ENCODE measurements at regions not wholly inside any gene's neighbourhood (a gene's known extent, or its start where the extent isn't known, plus 50 kb on each side); places are given as distances from the start of the nearest gene placed in this dataset.

DNA sequence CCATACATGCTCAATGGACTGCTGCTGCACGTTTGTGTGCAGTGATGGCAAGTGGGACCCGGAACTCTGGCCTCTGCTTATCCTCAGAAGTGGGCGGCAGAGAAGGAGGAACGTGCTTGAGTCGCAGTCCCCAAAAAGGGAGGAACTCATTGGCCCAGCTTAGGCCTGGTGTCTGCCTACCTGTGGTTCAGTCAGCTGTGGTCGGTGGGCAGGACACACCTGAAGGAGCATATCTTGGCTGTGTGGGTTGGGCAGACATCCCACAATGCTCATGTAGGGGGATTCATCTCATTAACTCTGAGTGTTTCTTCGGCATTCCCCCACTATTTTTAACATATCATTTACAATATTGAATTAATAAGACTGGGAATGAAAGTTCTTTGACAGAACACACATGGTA lies 122.9 kb upstream of the IL12B start:
- no peak for DNase-seq (ENCODE audit: low spot score)

DNA sequence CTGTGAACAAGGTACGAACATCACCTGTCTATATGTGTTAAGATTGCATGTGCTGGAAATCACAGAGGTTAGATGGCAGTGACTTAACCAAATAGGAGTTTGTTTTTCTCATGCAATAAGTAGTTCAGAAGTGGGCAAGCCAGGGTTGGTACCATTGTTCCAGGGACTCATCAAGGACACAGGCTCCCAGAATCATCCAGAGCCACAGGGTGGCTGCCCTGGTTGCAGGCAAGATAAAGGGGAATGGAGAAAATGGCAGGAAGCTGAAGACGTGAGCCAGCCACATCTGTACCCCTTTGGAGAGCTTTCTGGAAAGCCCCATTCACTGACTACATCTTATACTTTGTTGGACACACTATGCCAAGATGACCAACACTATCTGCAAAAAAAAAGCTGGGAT lies 126.0 kb upstream of the IL12B start:
- no peak for DNase-seq (ENCODE audit: low spot score)

DNA sequence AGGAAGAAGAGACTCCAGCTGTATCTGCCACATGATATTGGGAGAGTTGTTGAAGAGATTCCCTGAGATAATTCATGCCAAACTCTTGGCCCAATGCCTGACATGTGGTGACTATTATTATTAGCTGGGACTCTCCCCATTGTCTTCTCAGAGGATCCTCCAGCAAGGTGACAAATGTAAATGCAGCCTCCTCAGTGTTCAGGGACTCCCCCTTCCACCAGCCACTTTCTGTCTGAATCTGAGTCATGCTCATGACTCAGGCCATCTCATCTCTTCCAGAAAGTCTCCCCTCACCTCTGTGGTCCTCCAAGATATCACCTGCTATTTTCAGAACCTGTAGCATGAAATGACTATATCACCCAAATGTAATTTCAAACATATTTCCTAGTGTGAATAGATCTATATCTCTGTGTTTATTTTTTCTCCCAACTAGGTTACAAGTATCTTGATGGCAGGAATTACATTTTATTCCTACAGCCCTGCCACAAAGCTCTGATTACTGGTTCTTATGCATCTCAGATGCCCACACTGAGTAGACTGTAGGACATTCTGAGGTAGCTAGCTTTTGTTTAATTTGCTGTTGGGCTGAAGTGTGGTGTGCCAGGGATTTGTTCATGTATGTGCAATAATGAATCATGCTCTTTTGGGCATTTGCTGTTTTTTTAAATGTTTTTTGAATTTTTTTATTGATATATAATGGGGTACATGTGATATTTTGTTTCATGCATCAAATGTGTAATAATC lies 126.6 kb upstream of the IL12B start:
- no peak for DNase-seq (ENCODE audit: low spot score)

DNA sequence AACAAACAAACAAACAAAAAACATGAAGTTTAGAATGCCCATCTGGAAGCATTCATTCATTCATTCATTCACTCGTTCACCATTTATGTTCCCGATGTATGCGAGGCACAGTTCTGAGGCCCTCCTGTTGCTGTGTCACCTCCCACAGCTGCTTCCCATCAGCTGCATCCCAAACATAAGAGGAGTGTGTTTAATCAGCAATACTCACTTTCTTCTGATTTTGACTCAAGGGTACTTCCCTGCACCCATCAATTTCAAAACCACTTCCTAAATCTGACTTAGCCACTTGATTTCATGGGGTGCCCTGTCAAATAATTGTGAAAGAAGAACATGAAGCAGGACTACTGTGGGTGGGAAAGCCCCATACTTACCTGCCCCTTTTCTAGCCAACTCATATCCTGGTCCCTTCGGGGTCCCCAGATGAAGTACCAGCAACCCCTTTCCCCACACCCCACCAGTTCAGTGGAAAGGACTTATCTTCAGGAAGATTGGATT lies 128.0 kb upstream of the IL12B start:
- DNase-seq (ENCODE audit: low spot score): no peak

DNA sequence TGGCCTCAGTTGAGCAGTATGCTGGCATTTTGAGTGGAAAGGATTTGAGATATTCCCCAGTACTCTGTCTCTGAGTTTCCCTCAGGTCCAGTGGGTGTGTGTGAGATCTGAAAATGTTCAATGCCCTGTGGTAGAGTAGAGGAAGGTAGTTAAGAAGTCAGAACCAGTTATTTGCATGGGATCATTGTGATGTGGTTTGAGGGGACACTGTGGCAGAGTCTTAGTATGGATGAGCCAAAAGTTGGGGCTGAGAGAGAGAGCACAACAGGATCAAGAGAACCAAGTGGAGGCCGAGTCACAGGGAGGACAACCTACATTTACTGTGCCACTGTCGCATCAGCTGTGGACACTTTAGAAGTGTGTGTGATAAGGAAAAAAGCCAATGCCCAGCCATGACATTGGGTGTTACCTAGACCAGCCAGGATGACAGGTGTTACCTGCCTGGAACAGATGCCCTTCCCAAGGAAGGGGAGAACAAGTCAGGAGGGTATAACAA lies 128.9 kb upstream of the IL12B start:
- no peak for DNase-seq (ENCODE audit: low spot score)

DNA sequence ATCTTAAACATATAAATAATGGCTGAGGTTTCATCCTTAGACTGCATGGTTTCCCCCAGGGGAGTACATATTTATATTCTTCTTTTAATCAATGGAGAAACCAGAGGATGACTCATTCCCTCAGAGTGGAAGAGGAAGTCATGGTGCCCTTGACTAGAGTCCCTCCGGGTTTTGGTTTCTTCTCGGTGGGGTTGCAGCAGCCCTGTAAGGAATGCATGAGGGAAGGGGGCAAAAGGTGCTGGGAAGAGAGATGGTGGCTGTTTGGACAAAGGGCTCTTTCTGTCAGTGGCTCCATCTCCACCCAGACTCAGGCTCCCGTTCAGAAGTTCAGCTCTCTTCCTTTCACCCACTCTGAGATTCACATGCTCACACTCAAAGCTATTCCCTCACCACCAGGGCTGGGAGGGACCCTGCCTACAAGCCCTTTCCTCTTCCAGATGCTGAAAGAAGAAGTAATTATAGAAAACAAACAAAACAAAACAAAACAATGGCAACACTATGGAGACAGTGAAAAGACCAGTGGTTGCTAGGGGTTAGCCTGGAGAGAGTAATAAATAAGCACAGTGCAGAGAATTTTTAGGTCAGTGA lies 129.8 kb upstream of the IL12B start:
- no peak for DNase-seq (ENCODE audit: low spot score)

DNA sequence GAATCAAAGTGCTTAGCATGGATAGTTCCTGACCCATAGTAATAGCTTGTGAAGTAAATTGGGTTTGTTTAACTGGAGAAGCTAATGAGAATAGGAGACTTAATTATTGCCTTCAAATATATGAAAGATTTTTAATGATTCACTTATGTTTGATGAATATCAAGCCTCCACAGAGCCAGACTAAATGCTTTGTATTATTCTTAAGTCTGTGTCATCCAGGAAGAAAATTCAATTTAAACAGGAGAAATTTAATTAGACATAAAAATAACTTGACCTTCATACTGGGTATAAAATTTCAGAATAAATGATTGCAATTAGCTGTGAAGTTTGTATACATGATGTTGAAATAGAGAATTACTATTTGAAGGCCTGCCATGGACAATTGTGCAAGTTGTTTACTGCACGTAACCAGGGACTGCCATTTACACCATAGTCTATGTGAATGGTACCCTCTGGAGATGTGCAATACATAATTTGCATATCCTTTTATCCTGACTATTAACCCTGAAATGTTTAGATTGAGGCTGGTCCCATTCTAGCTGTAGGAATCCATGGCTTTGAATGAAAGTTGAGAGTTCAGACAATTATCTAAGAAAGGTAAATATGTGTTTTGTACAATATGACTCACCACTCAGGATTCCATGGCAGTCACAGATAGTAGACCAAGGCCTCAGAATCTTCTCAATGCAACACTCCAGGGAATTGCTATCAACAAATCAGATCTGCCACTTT lies 133.5 kb upstream of the IL12B start:
- DNase-seq (ENCODE audit: low spot score): no peak

DNA sequence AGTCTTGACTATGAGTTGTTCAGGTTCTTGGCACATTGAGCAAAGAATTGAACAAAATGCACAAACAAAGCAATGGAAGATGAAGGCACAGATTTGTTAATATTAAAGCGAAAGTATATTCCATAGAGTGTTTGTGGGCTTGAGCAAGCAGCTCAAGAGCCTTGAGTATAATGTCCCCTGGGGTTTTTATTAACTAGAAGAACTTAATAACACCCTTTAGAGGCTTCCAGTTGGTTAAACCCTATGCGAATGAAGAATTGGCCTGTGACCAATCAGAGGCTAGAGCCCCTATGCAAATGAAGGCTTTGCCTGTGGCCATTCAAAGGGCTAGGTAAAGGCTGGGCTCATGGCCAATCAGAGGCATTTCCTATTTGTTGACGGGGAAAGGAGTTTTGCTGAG lies 135.3 kb upstream of the IL12B start:
- DNase-seq (ENCODE audit: low spot score): no peak

DNA sequence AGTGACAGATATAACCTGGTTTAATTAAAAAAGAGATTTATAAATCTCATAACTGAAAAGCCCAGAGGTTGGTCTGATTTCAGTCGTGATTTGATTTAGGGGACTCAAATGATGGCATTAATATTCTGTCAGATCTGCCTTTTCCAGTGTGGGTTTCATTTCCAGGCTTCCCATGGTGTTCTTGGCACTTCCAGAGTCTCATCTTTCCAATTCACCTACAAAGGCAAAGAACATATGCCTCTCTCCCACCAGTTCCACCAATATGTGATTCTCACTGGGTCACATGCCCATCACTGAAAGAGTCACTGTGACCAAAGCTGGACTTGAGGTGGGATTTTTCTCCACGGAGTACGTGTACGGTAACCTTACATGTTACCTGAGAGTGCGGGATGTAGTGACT lies 137.4 kb upstream of the IL12B start:
- no peak for DNase-seq (ENCODE audit: low spot score)

DNA sequence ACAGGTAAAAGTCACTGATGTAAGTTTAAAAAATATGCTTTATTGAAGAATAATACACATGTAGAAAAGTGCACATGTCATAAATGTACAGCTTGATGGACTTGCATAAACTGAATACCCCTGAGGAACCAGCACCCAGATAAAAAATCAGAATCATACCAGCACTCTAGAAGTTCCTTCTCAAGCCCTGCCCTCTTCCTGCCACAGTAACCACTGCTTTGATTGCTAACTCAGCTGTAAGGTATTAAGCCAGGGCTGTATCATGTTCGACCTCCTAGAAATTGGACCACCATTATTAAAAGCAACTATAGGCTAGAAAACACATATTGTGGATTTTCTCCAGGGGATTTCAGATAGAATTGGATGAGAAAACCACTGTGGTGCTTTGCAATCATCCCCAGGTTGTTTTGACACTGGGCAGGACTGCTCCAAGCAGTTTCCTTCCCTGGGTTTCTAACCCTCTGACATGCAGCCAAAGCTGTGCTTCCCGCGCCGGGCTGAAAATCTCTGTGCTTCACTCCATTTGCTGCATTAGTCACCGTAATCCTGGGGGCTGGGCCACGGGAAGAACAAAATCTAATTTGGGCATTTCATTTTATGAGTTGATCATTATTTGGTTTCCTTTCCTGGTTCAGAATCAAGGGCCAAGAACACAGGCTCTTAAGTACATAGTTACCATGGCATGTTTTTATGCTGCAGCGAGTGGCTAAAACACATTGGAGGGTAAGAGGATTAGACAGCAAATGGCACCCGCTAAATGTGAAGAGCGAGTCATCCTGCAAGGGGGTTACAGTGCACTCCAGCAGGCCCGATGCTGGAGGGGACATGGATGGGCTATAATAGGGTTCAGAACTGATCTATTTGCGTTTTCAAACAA lies 139.4 kb upstream of the IL12B start:
- no peak for DNase-seq (ENCODE audit: low spot score)

DNA sequence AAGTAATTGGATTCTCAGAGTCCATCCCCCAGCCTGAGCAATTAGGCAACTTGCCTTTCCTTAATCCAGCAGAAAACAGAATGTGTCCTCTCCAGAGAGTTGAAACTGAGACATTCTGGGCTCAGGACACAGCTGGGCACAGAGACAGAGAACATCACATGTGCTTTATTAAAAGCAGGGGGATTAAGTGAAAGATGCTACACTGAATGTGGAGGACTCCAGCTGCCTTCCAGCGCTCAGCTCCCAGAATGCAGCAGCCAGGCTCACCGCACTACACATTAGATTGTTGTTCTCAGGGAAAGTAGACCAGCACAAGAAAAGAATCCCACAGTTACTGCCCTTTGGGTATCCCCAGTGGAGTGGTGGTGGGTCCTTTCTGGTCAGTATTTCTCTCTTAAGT lies 141.6 kb upstream of the IL12B start:
- DNase-seq (ENCODE audit: low spot score): no peak

DNA sequence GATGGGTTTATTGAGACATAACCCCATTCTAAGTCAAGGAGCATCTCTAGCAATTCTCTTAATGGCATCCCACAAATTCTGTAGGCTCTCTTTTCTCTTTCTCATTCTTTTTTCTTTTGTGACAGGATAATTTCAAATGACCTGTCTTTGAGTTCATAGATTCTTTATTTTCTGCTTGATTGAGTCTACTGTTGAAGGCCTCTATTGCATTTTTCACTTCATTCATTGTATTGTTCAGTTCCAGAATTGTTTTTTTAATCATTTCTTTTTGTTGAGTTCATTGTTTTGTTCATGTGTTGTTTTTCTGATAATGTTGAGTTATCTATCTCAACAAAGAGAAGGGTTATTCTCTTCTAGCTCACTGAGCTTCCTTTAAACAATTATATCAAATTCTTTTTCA lies 144.7 kb upstream of the IL12B start:
- DNase-seq (ENCODE audit: low spot score): no peak

DNA sequence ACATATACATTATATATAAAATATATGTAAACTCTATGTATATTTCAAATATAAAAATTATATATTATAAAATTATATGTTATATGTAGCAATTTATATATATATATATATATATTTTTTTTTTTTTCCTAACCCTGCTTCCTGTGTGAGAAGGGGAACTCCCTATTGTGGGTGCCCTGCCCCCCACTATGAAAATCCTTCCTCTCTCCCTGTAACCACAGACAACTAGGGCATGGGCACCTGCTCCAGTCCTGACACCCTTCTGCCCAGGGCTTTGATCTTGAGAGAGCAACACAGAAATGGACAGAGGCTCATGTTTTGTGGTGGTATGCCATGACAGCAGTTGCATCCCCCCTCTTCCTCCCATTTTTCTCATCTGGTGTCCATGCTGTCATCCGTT lies 148.7 kb upstream of the IL12B start:
- no peak for DNase-seq (ENCODE audit: low spot score)

DNA sequence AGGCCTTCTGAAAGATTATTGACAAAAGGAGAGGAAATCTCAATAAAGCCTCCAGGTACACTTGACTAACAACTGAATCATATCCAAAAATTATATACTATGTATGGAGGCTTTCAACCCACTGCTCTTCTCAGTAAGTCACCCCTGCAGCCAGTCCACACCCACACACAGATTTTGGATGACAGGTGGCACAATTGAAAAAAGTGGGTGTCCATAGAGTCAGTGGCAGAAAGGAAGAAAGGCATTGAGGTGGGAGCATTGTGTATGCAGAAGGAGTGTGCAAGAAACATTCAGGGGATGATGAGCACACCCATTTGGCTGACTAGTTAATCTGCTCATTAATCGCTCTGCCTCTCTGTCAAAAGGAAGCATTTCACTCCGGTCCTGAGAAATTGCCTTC lies 150.6 kb upstream of the IL12B start:
- DNase-seq (ENCODE audit: low spot score): no peak

DNA sequence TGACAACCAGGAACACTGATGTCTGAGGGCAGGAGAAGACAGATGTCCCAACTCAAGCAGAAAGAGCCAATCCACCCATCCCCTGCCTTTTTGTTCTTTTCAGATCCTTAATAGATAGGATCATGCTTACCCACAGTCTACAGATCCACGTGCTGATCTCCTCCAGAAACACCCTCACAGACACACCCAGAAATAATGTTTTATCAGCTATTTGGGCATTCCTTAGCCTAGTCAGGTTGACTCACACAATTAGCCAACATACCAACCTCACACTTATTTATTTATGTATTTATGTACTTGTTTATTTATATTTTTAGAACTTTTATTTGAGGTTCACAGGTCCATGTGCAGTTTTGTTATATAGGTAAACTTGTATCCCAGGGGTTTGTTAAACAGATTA lies 151.5 kb upstream of the IL12B start:
- no peak for DNase-seq (ENCODE audit: low spot score)

DNA sequence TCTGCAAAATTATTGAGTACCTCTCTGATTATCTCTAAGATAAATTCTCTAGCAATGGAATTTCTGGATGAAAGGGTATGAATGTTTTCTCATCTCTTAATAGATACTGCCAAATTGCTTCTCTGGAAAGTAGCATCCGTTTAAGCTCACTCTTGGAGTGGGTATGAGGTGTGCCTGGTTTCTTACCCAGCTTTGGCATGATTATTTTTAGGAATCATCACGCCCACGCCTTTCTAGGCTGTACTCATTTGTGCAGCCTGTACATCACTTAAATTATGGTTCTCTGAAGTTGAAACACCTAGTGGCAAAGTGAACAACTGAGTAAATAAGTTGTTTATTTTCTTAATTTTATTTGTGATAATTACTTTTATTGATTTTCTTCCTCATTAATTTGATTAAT lies 156.5 kb upstream of the IL12B start:
- no peak for DNase-seq (ENCODE audit: low spot score)

DNA sequence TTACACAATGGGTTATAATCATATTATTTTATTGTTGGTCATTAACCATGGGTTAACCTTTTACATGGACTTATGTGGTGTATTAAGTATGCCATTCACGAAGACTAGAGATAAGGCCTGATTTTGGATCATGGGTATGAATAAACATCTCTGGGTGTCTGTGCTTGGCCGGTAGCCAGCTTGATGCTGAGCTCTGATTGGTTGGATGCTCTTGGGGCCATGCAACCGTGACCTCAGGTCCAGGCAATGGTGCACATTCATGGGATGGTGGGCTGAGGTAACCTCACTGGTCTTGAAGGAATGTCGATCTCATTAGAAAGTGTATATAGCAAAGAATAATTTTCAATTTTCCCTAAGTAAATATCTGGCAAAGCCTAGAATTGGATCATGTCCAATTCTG lies 158.2 kb upstream of the IL12B start:
- no peak for DNase-seq (ENCODE audit: low spot score)

DNA sequence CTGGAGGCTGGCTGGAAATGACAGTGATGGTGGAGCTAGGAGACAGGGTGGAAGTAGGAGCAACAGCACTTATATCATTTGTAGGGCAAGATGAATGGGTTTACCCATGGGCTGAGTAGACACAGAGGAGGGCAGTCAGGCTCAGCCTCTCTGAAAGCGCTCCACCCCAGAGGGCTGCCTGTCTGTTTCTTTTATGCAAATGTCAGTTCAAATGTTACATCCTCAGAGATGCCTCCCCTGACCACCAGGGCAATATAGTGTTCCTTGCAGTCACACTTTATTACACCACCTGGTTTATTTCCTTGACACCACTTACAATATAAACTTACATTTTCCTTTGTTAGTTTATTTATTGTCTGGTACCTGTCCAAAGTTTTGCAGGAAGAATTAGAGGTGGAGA lies 159.5 kb upstream of the IL12B start:
- no peak for DNase-seq (ENCODE audit: low spot score)

DNA sequence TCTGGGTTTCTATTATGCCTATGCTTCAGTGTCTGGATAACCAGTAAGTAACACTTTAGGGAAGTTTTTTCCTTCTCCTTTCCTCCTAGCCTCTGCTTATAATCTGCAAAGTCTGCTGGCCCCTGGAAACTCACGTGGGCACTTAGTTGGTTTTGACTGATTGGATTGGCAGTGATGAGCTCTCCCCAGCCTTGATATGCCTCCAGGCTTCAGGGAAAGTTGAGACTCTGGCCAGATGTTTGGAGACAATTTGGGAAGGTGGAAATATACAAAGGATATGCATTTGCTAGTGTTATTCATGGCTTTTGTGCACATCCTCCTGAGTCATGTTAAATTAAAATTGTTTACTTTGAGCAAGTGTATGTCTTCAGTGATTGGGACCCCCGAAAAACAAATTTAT lies 160.2 kb upstream of the IL12B start:
- no peak for DNase-seq (ENCODE audit: low spot score)

DNA sequence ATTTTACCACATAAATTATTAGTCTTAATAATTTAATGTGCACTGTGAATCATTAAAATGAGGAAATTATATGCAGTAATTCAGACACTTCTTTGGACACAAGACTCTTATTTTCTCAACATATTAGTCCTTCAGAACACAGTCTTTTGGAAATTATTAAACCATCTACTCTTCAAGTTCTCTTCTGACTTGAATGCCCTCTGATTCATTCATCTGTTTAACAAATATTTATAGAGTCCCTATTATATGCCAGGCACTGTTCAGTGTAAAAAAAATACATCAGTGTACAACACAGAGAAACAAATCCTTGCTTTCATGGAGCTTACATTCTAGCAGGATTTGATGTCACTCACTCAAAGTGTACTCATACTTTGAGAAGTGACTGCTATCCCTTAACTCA lies 163.4 kb upstream of the IL12B start:
- DNase-seq (ENCODE audit: low spot score): no peak

DNA sequence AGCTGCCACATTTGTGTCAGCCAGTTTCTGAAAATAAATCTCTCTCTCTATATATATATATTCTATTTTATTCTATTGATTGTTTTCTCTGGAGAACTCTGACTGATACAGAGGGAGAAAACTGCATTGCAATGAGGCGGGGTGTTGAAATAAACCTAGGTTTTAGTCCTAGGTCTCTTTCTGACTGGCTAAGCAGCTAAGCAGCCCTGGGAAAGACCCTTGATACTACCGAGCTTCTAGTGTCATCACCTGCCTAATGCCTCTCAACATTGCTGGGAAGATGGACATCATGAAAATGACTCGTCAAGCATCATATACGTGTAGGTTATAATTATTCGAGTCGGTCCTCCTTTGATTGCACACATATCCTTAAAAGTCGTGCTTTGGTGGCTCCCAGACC lies 166.5 kb upstream of the IL12B start:
- DNase-seq (ENCODE audit: low spot score): no peak
